GM12878 (cell line): ENCODE measurements at regions not wholly inside any gene's neighbourhood (a gene's known extent, or its start where the extent isn't known, plus 50 kb on each side); places are given as distances from the start of the nearest gene placed in this dataset.

Experiments used
- ATF7 ChIP-seq: fragments of 450-650 bp; IDR thresholded peaks from 2 replicates; pipeline ENCODE4 v1.6.1; 2016; ENCODE audit warnings: low read depth, mild to moderate bottlenecking
- EZH2 ChIP-seq: IDR thresholded peaks from 2 replicates; pipeline ENCODE4 v1.6.1; 2012; ENCODE audit warnings: low read depth, mild to moderate bottlenecking, control low read depth, inconsistent platforms, low read length, borderline replicate concordance; ENCODE audit not compliant: control insufficient read depth
- GABPA ChIP-seq: IDR thresholded peaks from 2 replicates; pipeline ENCODE4 v1.6.1; 2014; ENCODE audit warnings: antibody characterized with exemption, low read depth, mild to moderate bottlenecking, inconsistent platforms
- GATAD2B ChIP-seq: fragments of 450-650 bp; conservative IDR thresholded peaks from 2 replicates; pipeline ENCODE4 v1.6.1; 2017; ENCODE audit warnings: low read depth, mild to moderate bottlenecking, moderate library complexity
- IKZF1 ChIP-seq: fragments of 450-650 bp; conservative IDR thresholded peaks from 2 replicates; pipeline ENCODE4 v1.6.1; 2017; ENCODE audit warnings: antibody characterized with exemption, mild to moderate bottlenecking
- SIX5 ChIP-seq: IDR thresholded peaks from 2 replicates; pipeline ENCODE4 v1.6.1; 2011; ENCODE audit warnings: mild to moderate bottlenecking, low read depth, low read length, moderate library complexity; ENCODE audit not compliant: severe bottlenecking
- ZNF24 ChIP-seq: fragments of 450-650 bp; IDR thresholded peaks from 2 replicates; pipeline ENCODE4 v1.6.1; 2017; ENCODE audit warnings: antibody characterized with exemption, mild to moderate bottlenecking
- ZNF384 ChIP-seq: IDR thresholded peaks from 2 replicates; pipeline ENCODE4 v1.6.1; 2012; ENCODE audit warnings: low read depth, mild to moderate bottlenecking, low read length, improper control_type of control experiment, borderline replicate concordance
- ZSCAN29 ChIP-seq: fragments of 450-650 bp; IDR thresholded peaks from 2 replicates; pipeline ENCODE4 v1.6.1; 2017; ENCODE audit warnings: mild to moderate bottlenecking, moderate library complexity
- TF ChIP-seq, protein P1 (sequence below): IDR thresholded peaks from 2 replicates; pipeline ENCODE4 v1.6.1; 2012; ENCODE audit warnings: mild to moderate bottlenecking, low read depth, low read length
- TF ChIP-seq, protein P2 (sequence below), 3 experiments: IDR thresholded peaks in 2 of 3; conservative IDR thresholded peaks in 1 of 3; 2 replicates each; pipeline ENCODE4 v1.5.1; 2011; ENCODE audit warnings: low read depth in 3 of 3, low read length in 3 of 3, mild to moderate bottlenecking in 3 of 3, control low read depth in 2 of 3, moderate library complexity in 2 of 3, inconsistent platforms in 1 of 3, mixed read lengths in 1 of 3; ENCODE audit not compliant: control insufficient read depth in 2 of 3, insufficient read depth in 1 of 3; ENCODE audit errors: extremely low read depth in 1 of 3
- TF ChIP-seq, protein P3 (sequence below): fragments of 450-650 bp; formaldehyde crosslinking; IDR thresholded peaks from 2 replicates; pipeline ENCODE4 v1.4.0; 2020; ENCODE audit warnings: mild to moderate bottlenecking, moderate library complexity
- TF ChIP-seq, protein P4 (sequence below): IDR thresholded peaks from 2 replicates; pipeline ENCODE4 v1.6.1; 2012; ENCODE audit warnings: low read depth, low read length, improper control_type of control experiment
- TF ChIP-seq, protein P5 (sequence below): fragments of 450-650 bp; IDR thresholded peaks from 2 replicates; pipeline ENCODE4 v1.6.1; 2017; ENCODE audit warnings: mild to moderate bottlenecking, moderate library complexity

DNA sequence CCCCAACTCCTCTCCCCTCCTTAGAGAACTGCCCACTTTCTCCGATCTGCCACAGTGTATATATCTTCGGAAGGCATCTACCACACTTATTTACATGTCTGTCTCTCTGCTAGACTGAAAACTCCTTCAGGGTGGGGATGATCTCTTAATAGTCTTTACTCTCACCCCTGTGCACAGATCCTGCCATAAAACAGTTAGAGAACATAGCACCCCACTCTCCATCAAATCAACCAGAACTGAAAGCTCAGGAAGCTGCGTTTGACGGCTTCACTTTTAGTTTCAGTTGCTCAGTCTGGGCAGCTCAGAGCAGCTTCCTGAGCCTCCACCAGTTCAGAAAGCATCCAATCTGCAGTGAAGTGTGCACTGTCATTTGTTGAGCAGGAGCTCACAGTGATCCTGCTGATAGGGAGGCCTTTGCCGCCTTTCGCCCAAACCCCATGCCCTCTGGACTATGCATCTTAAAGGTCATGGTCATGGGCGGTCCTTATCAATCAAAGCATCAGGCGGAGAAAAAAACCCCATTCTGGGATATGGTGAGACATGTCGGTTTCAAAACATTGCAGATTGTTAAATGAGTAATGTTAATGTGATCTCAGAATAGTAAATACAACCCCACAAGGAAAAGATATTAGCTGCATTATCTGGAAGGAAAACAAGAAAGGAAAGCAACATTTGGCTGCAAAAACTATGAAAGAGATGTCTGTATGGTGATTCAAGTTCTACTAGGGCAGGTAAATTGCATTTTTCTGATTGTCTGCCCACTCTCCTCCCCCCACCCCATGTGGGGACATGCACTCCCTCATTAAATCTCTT, 167.1 kb upstream of the ADO start (continued):
- TF ChIP-seq, protein P1, sequence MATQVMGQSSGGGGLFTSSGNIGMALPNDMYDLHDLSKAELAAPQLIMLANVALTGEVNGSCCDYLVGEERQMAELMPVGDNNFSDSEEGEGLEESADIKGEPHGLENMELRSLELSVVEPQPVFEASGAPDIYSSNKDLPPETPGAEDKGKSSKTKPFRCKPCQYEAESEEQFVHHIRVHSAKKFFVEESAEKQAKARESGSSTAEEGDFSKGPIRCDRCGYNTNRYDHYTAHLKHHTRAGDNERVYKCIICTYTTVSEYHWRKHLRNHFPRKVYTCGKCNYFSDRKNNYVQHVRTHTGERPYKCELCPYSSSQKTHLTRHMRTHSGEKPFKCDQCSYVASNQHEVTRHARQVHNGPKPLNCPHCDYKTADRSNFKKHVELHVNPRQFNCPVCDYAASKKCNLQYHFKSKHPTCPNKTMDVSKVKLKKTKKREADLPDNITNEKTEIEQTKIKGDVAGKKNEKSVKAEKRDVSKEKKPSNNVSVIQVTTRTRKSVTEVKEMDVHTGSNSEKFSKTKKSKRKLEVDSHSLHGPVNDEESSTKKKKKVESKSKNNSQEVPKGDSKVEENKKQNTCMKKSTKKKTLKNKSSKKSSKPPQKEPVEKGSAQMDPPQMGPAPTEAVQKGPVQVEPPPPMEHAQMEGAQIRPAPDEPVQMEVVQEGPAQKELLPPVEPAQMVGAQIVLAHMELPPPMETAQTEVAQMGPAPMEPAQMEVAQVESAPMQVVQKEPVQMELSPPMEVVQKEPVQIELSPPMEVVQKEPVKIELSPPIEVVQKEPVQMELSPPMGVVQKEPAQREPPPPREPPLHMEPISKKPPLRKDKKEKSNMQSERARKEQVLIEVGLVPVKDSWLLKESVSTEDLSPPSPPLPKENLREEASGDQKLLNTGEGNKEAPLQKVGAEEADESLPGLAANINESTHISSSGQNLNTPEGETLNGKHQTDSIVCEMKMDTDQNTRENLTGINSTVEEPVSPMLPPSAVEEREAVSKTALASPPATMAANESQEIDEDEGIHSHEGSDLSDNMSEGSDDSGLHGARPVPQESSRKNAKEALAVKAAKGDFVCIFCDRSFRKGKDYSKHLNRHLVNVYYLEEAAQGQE = no peak
- TF ChIP-seq, protein P2, sequence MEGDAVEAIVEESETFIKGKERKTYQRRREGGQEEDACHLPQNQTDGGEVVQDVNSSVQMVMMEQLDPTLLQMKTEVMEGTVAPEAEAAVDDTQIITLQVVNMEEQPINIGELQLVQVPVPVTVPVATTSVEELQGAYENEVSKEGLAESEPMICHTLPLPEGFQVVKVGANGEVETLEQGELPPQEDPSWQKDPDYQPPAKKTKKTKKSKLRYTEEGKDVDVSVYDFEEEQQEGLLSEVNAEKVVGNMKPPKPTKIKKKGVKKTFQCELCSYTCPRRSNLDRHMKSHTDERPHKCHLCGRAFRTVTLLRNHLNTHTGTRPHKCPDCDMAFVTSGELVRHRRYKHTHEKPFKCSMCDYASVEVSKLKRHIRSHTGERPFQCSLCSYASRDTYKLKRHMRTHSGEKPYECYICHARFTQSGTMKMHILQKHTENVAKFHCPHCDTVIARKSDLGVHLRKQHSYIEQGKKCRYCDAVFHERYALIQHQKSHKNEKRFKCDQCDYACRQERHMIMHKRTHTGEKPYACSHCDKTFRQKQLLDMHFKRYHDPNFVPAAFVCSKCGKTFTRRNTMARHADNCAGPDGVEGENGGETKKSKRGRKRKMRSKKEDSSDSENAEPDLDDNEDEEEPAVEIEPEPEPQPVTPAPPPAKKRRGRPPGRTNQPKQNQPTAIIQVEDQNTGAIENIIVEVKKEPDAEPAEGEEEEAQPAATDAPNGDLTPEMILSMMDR (IDR thresholded peaks at IDR 0.05 in 2 of 3, conservative IDR thresholded peaks at IDR 0.05 in 1 of 3; ENCODE audit: control insufficient read depth in 2 of 3, extremely low read depth in 1 of 3, insufficient read depth in 1 of 3, low read depth in 3 of 3, low read length in 3 of 3) = no peak
- 0 out of 2 replicates have a peak, but pooled peaks have one; percentile 19 for TF ChIP-seq GATAD2B
- TF ChIP-seq ATF7 = peak; percentile 52; the same call in 1 of the 2 replicates
- TF ChIP-seq ZSCAN29 = no peak
- no peak for TF ChIP-seq GABPA
- TF ChIP-seq IKZF1 = peak; percentile 70
- TF ChIP-seq, protein P3, sequence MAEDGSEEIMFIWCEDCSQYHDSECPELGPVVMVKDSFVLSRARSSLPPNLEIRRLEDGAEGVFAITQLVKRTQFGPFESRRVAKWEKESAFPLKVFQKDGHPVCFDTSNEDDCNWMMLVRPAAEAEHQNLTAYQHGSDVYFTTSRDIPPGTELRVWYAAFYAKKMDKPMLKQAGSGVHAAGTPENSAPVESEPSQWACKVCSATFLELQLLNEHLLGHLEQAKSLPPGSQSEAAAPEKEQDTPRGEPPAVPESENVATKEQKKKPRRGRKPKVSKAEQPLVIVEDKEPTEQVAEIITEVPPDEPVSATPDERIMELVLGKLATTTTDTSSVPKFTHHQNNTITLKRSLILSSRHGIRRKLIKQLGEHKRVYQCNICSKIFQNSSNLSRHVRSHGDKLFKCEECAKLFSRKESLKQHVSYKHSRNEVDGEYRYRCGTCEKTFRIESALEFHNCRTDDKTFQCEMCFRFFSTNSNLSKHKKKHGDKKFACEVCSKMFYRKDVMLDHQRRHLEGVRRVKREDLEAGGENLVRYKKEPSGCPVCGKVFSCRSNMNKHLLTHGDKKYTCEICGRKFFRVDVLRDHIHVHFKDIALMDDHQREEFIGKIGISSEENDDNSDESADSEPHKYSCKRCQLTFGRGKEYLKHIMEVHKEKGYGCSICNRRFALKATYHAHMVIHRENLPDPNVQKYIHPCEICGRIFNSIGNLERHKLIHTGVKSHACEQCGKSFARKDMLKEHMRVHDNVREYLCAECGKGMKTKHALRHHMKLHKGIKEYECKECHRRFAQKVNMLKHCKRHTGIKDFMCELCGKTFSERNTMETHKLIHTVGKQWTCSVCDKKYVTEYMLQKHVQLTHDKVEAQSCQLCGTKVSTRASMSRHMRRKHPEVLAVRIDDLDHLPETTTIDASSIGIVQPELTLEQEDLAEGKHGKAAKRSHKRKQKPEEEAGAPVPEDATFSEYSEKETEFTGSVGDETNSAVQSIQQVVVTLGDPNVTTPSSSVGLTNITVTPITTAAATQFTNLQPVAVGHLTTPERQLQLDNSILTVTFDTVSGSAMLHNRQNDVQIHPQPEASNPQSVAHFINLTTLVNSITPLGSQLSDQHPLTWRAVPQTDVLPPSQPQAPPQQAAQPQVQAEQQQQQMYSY = no peak
- TF ChIP-seq, protein P4, sequence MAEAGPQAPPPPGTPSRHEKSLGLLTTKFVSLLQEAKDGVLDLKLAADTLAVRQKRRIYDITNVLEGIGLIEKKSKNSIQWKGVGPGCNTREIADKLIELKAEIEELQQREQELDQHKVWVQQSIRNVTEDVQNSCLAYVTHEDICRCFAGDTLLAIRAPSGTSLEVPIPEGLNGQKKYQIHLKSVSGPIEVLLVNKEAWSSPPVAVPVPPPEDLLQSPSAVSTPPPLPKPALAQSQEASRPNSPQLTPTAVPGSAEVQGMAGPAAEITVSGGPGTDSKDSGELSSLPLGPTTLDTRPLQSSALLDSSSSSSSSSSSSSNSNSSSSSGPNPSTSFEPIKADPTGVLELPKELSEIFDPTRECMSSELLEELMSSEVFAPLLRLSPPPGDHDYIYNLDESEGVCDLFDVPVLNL = no peak
- TF ChIP-seq ZNF384 = no peak
- no peak for TF ChIP-seq SIX5
- TF ChIP-seq ZNF24 = no peak
- TF ChIP-seq, protein P5, sequence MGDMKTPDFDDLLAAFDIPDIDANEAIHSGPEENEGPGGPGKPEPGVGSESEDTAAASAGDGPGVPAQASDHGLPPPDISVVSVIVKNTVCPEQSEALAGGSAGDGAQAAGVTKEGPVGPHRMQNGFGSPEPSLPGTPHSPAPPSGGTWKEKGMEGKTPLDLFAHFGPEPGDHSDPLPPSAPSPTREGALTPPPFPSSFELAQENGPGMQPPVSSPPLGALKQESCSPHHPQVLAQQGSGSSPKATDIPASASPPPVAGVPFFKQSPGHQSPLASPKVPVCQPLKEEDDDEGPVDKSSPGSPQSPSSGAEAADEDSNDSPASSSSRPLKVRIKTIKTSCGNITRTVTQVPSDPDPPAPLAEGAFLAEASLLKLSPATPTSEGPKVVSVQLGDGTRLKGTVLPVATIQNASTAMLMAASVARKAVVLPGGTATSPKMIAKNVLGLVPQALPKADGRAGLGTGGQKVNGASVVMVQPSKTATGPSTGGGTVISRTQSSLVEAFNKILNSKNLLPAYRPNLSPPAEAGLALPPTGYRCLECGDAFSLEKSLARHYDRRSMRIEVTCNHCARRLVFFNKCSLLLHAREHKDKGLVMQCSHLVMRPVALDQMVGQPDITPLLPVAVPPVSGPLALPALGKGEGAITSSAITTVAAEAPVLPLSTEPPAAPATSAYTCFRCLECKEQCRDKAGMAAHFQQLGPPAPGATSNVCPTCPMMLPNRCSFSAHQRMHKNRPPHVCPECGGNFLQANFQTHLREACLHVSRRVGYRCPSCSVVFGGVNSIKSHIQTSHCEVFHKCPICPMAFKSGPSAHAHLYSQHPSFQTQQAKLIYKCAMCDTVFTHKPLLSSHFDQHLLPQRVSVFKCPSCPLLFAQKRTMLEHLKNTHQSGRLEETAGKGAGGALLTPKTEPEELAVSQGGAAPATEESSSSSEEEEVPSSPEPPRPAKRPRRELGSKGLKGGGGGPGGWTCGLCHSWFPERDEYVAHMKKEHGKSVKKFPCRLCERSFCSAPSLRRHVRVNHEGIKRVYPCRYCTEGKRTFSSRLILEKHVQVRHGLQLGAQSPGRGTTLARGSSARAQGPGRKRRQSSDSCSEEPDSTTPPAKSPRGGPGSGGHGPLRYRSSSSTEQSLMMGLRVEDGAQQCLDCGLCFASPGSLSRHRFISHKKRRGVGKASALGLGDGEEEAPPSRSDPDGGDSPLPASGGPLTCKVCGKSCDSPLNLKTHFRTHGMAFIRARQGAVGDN = peak; percentile 79
- no peak for TF ChIP-seq EZH2
